GM21367 (cell line): ENCODE measurements at regions not wholly inside any gene's neighbourhood (a gene's known extent, or its start where the extent isn't known, plus 50 kb on each side); places are given as distances from the start of the nearest gene placed in this dataset.
"Not testable (repeated sequence)": the region's sequence is repeated elsewhere in the genome, so short reads cannot be mapped to it uniquely, and the experiment has no call there.

Experiments used
- ATAC-seq: cut with Tn5 transposase; IDR thresholded peaks from one replicate; pipeline ENCODE4 v1.9.1; 2021; ENCODE audit not compliant: unreplicated experiment

- no peak for ATAC-seq
Observed at GRCh38 chr22:22773979-22774604, 113.5 kb upstream of the IGLL5 start.

GRCh38 chr22:22774762-22775161, 112.9 kb upstream of the IGLL5 start:
- ATAC-seq = not testable (repeated sequence)

- no peak for ATAC-seq
Observed at GRCh38 chr22:22776121-22776520, 111.5 kb upstream of the IGLL5 start.

DNA sequence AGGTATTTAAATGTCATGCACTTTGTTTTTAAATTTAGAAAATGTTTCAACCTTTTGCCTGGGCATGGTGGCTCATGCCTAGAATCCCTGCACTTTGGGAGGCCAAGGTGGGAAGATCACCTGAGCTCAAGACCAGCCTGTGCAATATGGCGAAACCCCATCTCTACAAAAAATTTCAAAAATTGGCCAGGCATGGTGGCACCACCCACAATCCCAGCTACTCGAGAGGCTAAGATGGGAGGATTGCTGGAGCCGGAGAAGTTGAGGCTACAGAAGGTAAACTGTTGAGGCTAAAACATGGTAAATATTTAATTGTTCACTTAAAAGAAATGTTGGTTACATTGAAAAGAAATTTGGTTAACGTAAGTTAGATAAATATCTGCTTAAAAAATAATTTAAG, 108.4 kb upstream of the IGLL5 start:
- ATAC-seq = no peak

DNA sequence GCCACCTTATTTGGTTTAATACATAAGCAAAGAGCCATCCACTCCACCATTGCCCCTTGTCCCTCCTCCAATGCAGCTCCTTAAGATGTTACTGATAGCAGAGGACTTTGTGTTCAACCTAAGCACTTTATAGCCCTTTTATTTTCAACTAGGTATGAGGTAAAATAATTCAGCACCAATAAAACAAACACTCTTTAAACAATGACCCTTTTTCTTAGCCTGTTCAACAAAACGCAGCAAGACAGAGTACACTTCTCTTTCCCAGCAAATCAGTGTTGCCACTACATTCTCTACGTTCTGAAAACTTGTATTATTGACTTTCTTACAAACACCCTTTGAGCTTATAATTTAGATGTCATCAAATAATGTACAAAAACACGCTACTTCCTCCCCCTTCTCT, 104.0 kb upstream of the IGLL5 start:
- ATAC-seq = no peak

DNA sequence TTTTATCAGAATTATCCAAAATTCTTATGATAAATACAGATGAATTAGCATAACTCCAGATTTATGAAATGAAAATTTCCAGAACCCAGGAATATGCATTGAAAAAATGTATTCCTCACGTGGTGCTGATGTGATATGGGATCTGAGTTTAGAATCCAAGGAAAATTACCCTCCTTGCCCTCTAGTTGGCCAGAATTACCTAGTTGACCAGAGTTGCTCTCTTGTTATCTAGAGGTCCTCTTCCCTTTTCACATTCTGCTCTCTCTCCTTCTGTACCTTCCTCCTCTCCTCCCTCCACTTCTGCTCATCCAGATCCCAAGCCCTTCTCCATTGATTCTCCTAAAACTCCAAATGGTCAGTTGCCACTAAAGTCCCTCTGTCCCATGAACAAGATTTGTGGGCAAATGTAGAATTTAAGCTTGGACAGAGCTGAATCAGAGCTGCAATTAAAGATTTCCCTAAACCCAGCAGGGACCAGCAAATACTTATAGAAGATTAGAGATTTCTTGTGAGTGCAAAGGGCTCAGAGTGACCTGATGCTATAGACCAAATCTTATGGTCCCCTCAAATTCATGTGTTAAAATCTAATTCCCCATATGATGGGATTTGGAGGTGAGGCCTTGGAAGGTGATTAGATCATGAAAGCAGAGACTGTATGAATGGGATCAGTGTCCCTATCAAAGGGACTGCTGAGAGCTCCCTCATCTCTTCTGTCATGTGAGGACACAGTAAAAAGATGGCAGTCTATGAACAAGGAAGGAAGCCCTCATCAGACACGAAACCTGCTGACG, 103.2 kb upstream of the IGLL5 start:
- no peak for ATAC-seq

GRCh38 chr22:22785316-22786065, 102.1 kb upstream of the IGLL5 start:
- no peak for ATAC-seq

DNA sequence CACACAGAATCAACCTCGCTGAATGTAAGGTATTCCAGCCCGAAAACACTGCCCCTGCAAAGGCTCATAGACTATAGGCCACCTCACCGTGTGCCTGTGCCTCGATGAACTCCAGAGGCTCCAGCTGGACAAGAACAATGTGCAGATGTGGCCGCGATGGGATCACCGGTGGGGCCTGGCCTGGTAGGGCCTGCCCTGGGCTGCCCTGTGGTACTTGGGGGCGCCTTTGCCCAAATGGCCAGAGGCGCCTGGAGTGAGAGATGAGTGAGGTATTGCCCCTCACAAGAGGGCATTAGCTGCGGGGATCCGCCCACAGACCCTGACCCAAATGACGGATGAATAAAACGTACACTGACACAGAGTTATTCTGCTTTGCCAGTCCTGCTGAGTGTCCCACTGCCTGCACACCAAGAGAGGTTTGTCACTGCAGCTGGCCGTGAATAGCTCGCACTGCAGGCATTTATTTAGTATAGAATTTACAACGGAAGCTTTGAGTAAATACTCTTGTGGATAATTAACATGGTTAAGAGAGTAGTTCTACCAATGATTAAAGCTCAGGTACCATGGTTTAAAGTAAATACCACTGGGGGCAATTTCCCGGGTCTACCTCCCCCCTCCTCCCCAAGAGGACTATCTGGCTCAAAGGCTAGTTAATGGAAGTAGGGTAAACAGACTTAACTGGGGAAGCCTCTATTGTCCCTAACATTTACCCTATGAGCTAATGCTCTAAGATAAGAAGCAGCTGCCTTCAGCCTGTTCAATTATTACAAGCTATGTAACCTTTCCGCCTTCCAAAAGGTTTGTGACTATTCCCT, 101.1 kb upstream of the IGLL5 start:
- ATAC-seq = no peak

GRCh38 chr22:22787151-22787550, 100.5 kb upstream of the IGLL5 start:
- no peak for ATAC-seq

DNA sequence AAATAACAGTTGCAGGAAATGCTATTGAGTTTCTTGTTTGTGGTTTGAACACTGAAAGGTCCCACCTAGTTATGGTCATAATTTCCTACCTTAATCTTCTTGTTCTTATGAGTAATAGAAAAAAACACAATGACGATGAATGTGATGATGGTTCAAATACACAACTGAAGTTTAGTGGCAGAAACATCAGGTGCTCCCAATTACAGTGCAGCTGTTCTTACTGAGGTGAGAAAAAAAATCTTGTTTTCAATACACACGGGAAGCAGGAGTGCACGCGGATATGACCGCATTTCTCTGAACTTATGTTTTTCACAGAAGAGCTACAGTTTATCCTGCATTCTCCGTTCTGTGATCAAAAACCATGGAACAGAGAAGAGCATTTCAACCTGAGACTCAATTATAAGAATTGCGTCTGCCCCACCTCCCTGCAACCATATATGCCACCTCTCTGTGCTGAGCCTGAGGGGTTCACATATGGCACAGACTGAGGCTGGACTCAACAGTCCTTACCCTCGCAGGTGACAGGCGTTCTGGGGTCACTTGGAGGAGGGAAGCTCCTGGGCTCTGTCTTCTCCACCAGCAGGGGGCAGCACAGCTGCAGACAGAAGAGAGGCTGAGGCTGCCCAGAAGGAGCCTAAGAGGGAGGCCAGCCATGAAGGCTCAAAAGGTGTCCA, 99.7 kb upstream of the IGLL5 start:
- ATAC-seq = no peak

GRCh38 chr22:22788460-22789037, 99.1 kb upstream of the IGLL5 start:
- no peak for ATAC-seq

DNA sequence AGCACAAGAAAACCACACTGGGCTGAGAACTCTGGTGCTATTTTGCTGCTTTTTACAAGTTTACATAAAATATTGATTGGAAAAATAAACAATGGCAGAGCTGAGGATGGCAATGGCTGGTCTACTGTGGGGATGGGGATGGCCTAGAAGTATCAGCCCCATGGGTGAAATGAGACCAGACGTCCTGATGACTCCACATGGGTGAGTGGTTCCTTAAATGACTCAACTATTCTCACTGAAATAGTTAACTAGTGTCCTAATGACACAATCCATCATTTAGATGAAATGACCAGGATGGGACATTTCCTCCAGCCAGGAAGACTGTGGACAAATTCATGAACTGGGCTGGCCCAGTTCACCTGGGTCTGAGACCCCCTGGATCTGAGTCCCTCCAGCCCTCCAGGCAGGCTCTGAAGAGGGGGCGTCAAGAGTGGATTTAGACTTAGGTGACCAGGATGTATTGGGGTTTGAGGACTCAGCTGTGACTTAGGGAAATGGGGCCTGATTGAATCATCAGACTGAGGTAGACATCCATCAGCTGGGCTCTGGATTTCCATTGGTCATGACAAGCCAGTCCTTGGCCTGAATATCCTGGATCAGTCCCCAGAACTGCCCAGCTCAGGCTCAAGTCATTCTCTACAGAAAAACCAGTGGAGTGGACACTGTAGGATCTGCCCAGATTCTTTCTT, 98.2 kb upstream of the IGLL5 start:
- no peak for ATAC-seq

GRCh38 chr22:22789922-22790845, 97.4 kb upstream of the IGLL5 start:
- ATAC-seq = no peak

GRCh38 chr22:22791438-22792181, 96.0 kb upstream of the IGLL5 start:
- ATAC-seq = no peak

DNA sequence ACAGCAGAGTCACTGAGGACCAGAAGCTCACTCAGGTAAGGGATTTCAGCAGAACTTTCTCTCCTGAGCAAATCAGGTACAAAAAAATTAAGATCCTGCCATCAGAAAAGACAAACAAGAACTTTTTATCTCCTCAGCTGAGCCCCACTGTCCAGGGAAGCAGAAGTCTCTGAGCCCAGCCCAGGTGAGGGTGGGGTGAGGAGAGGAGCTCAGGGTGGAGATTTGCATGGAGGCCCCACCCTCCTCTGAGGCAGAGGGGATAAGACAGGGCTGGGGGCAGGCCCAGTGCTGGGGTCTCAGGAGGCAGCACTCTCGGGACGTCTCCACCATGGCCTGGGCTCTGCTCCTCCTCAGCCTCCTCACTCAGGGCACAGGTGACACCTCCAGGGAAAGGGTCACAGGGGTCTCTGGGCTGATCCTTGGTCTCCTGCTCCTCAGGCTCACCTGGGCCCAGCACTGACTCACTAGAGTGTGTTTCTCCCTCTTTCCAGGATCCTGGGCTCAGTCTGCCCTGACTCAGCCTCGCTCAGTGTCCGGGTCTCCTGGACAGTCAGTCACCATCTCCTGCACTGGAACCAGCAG, 95.3 kb upstream of the IGLL5 start:
- not testable (repeated sequence) for ATAC-seq

- ATAC-seq = not testable (repeated sequence)
Observed at GRCh38 chr22:22795639-22796038, 92.0 kb upstream of the IGLL5 start.

- no peak for ATAC-seq
Observed at GRCh38 chr22:22796724-22797123, 90.9 kb upstream of the IGLL5 start.

GRCh38 chr22:22798232-22798616, 89.4 kb upstream of the IGLL5 start:
- no peak for ATAC-seq
